DND-41 (cell line): ENCODE measurements at regions not wholly inside any gene's neighbourhood (a gene's known extent, or its start where the extent isn't known, plus 50 kb on each side); places are given as distances from the start of the nearest gene placed in this dataset.

Experiments
- ATAC-seq: fragments of 200-7000 bp; cut with Tn5 transposase; 3 replicates; pipeline ENCODE4 v1.9.1; 2021; ENCODE audit warnings: low read depth; ENCODE audit not compliant: insufficient read depth
- DNase-seq: peaks from one replicate; pipeline ENCODE4 v3.0.0-alpha.2; 2020
- H2AFZ ChIP-seq: 2 replicates; pipeline ENCODE4 v1.6.0; 2012; ENCODE audit warnings: low read depth, low read length
- H3K27ac ChIP-seq: 2 replicates; pipeline ENCODE4 v1.5.1; 2012; ENCODE audit warnings: low read length, inconsistent platforms
- H3K27me3 ChIP-seq: fragments of 200-600 bp; sonication (generic); 2 replicates; pipeline ENCODE4 v1.6.0; 2012; ENCODE audit warnings: low read length, mild to moderate bottlenecking, inconsistent platforms; ENCODE audit not compliant: insufficient read depth, poor library complexity
- H3K36me3 ChIP-seq: 2 replicates; pipeline ENCODE4 v1.5.1; 2012; ENCODE audit warnings: low read length, inconsistent platforms; ENCODE audit not compliant: insufficient read depth
- H3K4me1 ChIP-seq: 2 replicates; pipeline ENCODE4 v1.5.1; 2012; ENCODE audit warnings: mild to moderate bottlenecking, low read length; ENCODE audit not compliant: insufficient read depth
- H3K4me2 ChIP-seq: 2 replicates; pipeline ENCODE4 v1.6.0; 2012; ENCODE audit warnings: mild to moderate bottlenecking, moderate library complexity, low read length, inconsistent platforms; ENCODE audit not compliant: insufficient read depth
- H3K4me3 ChIP-seq, 2 experiments: fragments of 200-600 bp in 1 of 2; shearing (Covaris generic) in 1 of 2; 2 replicates each; pipeline ENCODE4 v1.5.1; 2012 to 2016; ENCODE audit warnings: inconsistent platforms in 2 of 2, low read length in 2 of 2, mild to moderate bottlenecking in 2 of 2, low read depth in 1 of 2, moderate library complexity in 1 of 2
- H3K79me2 ChIP-seq: 2 replicates; pipeline ENCODE4 v1.6.0; 2012; ENCODE audit warnings: low read length, inconsistent platforms; ENCODE audit not compliant: insufficient read depth
- H3K9ac ChIP-seq: 2 replicates; pipeline ENCODE4 v1.6.0; 2012; ENCODE audit warnings: low read depth, mild to moderate bottlenecking, inconsistent platforms, low read length, moderate library complexity
- H3K9me3 ChIP-seq: 2 replicates; pipeline ENCODE4 v1.5.1; 2012; ENCODE audit warnings: low read length, moderate library complexity, mild to moderate bottlenecking, inconsistent platforms; ENCODE audit not compliant: insufficient read depth, severe bottlenecking
- H4K20me1 ChIP-seq: 2 replicates; pipeline ENCODE4 v1.6.0; 2012; ENCODE audit warnings: low read length; ENCODE audit not compliant: insufficient read depth
- CTCF ChIP-seq: IDR thresholded peaks from 2 replicates; pipeline ENCODE4 v1.5.1; 2012; ENCODE audit warnings: borderline replicate concordance, low read length, moderate library complexity, mild to moderate bottlenecking; ENCODE audit not compliant: poor library complexity, severe bottlenecking; ENCODE audit errors: extremely low read depth
- EZH2 ChIP-seq: IDR thresholded peaks from 3 replicates; pipeline ENCODE4 v1.6.1; 2012; ENCODE audit warnings: borderline replicate concordance, low read depth, mild to moderate bottlenecking, moderate library complexity, low read length, inconsistent platforms; ENCODE audit not compliant: severe bottlenecking

- Histone ChIP-seq H3K9ac (no peak overlapping the region), H3K36me3 (no peaks in the 10 kb centered on the region), H3K4me1 (no peaks in the 10 kb centered on the region), H3K27ac (no peak overlapping the region), H3K4me2 (no peak overlapping the region), H3K9me3 (no peaks in the 10 kb centered on the region), H3K79me2 (no peaks in the 10 kb centered on the region), H3K27me3 (peaks cover 10% of the 10 kb centered on the region), H3K4me3 (no peak overlapping the region), H2AFZ (no peak overlapping the region), H4K20me1 (no peaks in the 10 kb centered on the region)
- TF ChIP-seq EZH2 (no peak), CTCF (no peak)
- no peak for ATAC-seq
- DNase-seq, result no peak
Observed at GRCh38 chr10:125514206-125515162, 168.5 kb downstream of the TEX36 start.

DNA sequence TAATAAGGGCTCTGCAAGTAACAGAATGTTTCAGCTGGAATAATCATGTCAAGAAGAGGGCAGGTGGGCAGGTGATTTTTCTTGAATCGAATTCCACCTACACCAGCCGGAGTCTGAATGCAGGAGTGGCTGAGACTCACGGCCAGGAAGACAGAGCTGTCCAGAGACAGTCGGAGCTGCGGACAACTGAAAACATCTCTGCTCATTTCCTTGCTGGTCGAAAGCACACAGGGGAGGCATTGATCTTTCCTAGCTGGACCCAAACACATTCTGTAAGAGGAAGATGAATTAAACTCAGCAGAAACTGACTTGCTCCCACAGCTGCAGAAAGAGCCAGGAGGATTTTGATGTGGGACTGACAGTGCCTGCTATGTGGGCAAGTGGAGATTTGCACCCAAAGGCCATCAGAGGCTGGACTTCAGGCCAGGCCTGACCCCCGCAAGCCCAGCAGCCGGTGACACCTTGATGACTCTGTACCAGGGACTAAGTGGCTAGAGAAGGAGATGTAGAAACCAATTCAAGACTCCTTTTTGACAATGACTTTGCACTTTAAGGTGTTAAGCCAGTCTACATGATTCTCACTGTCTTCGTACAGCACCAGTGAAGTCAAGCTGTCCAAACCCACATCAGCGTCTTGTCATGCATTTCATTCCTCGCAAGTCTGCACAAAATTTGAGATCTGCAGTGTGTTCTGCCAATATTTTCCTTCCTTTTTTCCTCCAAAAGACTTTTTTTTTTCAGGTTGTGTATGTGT lies 169.4 kb downstream of the TEX36 start:
- Histone ChIP-seq H3K27me3 (peaks cover 10% of the 10 kb centered on the region), H3K9me3 (no peaks in the 10 kb centered on the region), H3K4me2 (no peak overlapping the region), H3K4me1 (no peaks in the 10 kb centered on the region), H3K79me2 (no peaks in the 10 kb centered on the region), H3K4me3 (no peak overlapping the region), H2AFZ (no peak overlapping the region), H3K27ac (no peak overlapping the region), H4K20me1 (no peaks in the 10 kb centered on the region), H3K9ac (no peak overlapping the region), H3K36me3 (no peaks in the 10 kb centered on the region)
- ATAC-seq (no peak), DNase-seq (no peak)
- no peak for TF ChIP-seq CTCF
- TF ChIP-seq EZH2, result no peak

- no peak for TF ChIP-seq EZH2
- no peak for TF ChIP-seq CTCF
- Histone ChIP-seq H3K79me2 (no peaks in the 10 kb centered on the region), H3K4me1 (no peaks in the 10 kb centered on the region), H3K9me3 (no peaks in the 10 kb centered on the region), H3K27me3 (peaks cover 10% of the 10 kb centered on the region), H3K4me3 (no peak overlapping the region), H3K9ac (no peak overlapping the region), H3K27ac (no peak overlapping the region), H3K4me2 (no peak overlapping the region), H3K36me3 (no peaks in the 10 kb centered on the region), H4K20me1 (no peaks in the 10 kb centered on the region), H2AFZ (no peak overlapping the region)
- DNase-seq, result no peak
- ATAC-seq, result no peak
Observed at GRCh38 chr10:125510998-125511397, 172.0 kb downstream of the TEX36 start.
